ENCODE measurements at regions not wholly inside any gene's neighbourhood (a gene's known extent, or its start where the extent isn't known, plus 50 kb on each side); places are given as distances from the start of the nearest gene placed in this dataset.
"Not testable (repeated sequence)": the region's sequence is repeated elsewhere in the genome, so short reads cannot be mapped to it uniquely, and the experiment has no call there.

DNA sequence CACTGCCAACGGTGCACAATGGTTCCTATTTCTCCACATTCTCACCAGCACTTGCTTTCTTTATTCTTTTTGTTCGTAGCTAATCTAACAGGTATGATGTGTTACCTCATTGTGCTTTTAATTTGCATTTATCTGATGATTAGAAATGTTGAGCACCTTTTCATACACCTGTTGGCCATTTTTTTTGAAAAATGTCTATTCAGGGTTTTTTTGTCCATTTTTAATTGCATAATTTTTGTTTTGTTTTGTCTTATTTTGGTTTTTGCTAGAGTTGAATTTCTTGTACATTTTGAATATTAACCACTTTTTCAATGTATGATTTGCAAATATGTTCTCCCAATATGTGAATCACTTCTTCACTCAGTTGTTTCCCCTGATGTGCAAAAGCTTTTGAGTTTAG lies 150.6 kb downstream of the TENT5A start:
- H3K9ac ChIP-seq (ENCODE audit: low read length in 2 of 2): no peak overlapping the region
- no peaks in the 10 kb centered on the region for H3K27me3 ChIP-seq (ENCODE audit: control insufficient read depth in 1 of 2, insufficient read depth in 2 of 2, low read length in 2 of 2)
- H3K9me3 ChIP-seq (ENCODE audit: control insufficient read depth in 2 of 2, low read length in 2 of 2): no peaks in the 10 kb centered on the region

DNA sequence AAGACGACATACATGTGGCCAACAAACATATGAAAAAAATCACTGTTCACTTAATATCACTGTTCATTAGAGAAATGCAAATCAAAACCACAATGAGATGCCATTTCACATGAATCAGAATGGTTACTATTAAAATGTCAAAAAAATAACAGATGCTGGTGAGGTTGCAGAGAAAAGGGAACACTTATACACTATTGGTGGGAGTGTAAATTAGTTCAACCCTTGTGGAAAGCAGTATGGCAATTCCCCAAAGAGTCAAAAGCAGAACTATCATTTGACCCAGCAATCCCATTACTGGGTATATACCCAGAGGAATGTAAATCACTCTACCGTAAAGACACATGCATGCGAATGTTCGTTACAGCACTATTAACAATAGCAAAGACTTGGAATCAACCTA lies 152.0 kb downstream of the TENT5A start:
- H3K36me3 ChIP-seq (ENCODE audit: control insufficient read depth in 2 of 2, insufficient read depth in 2 of 2, low read length in 2 of 2); H3K4me3 ChIP-seq (ENCODE audit: low read length in 2 of 2); H3K27me3 ChIP-seq (ENCODE audit: control insufficient read depth in 1 of 2, insufficient read depth in 2 of 2, low read length in 2 of 2); H3K9ac ChIP-seq (ENCODE audit: low read length in 2 of 2); H3K4me1 ChIP-seq (ENCODE audit: control insufficient read depth, insufficient read depth, low read length); H3K27ac ChIP-seq (ENCODE audit: low read length); H3K9me3 ChIP-seq (ENCODE audit: control insufficient read depth in 2 of 2, low read length in 2 of 2): not testable (repeated sequence)

More for the DNA sequence above, 150.6 kb downstream of the TENT5A start:
- H3K36me3 ChIP-seq (ENCODE audit: control insufficient read depth in 2 of 2, insufficient read depth in 2 of 2, low read length in 2 of 2): no peaks in the 10 kb centered on the region
- H3K27ac ChIP-seq (ENCODE audit: low read length): no peak overlapping the region
- H3K4me1 ChIP-seq (ENCODE audit: control insufficient read depth, insufficient read depth, low read length): no peaks in the 10 kb centered on the region
- no peak overlapping the region for H3K4me3 ChIP-seq (ENCODE audit: low read length in 2 of 2)

GRCh38 chr6:81594501-81594900 lies 158.0 kb downstream of the TENT5A start:
- Histone ChIP-seq H3K36me3 (ENCODE audit: control insufficient read depth in 2 of 2, insufficient read depth in 2 of 2, low read length in 2 of 2) (no peaks in the 10 kb centered on the region), H3K9me3 (ENCODE audit: control insufficient read depth in 2 of 2, low read length in 2 of 2) (no peaks in the 10 kb centered on the region), H3K4me3 (ENCODE audit: low read length in 2 of 2) (no peak overlapping the region), H3K27me3 (ENCODE audit: control insufficient read depth in 1 of 2, insufficient read depth in 2 of 2, low read length in 2 of 2) (no peaks in the 10 kb centered on the region), H3K9ac (ENCODE audit: low read length in 2 of 2) (no peak overlapping the region), H3K4me1 (ENCODE audit: control insufficient read depth, insufficient read depth, low read length) (no peaks in the 10 kb centered on the region), H3K27ac (ENCODE audit: low read length) (no peak overlapping the region)

DNA sequence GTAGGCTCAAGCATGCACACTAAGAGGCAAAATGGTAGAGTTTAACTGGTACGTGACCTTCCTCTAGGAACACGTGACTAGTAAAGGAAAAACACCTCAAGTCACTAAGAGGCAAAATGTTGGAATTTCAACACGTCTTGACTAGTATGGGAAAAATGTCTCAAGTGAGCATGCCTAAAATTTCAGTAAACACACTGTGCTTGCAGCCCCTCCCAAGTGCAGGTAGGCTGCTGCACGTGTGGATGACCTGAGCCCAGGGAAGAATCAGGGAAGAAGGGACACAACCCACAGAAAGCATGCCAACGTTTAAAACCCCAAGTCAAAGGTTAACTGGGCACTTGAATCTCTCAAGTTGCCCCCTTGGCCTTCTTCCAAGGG lies 162.2 kb downstream of the TENT5A start:
- no peak overlapping the region for H3K9ac ChIP-seq (ENCODE audit: low read length in 2 of 2)
- H3K27me3 ChIP-seq (ENCODE audit: control insufficient read depth in 1 of 2, insufficient read depth in 2 of 2, low read length in 2 of 2): no peaks in the 10 kb centered on the region
- no peaks in the 10 kb centered on the region for H3K36me3 ChIP-seq (ENCODE audit: control insufficient read depth in 2 of 2, insufficient read depth in 2 of 2, low read length in 2 of 2)
- H3K4me1 ChIP-seq (ENCODE audit: control insufficient read depth, insufficient read depth, low read length): no peaks in the 10 kb centered on the region
- H3K27ac ChIP-seq (ENCODE audit: low read length): no peak overlapping the region
- no peak overlapping the region for H3K4me3 ChIP-seq (ENCODE audit: low read length in 2 of 2)
- H3K9me3 ChIP-seq (ENCODE audit: control insufficient read depth in 2 of 2, low read length in 2 of 2): no peaks in the 10 kb centered on the region

- H3K4me1 ChIP-seq (ENCODE audit: control insufficient read depth, insufficient read depth, low read length): no peaks in the 10 kb centered on the region
- H3K9ac ChIP-seq (ENCODE audit: low read length in 2 of 2): no peak overlapping the region
- H3K36me3 ChIP-seq (ENCODE audit: control insufficient read depth in 2 of 2, insufficient read depth in 2 of 2, low read length in 2 of 2): no peaks in the 10 kb centered on the region
- no peaks in the 10 kb centered on the region for H3K9me3 ChIP-seq (ENCODE audit: control insufficient read depth in 2 of 2, low read length in 2 of 2)
- H3K27me3 ChIP-seq (ENCODE audit: control insufficient read depth in 1 of 2, insufficient read depth in 2 of 2, low read length in 2 of 2): no peaks in the 10 kb centered on the region
- no peak overlapping the region for H3K27ac ChIP-seq (ENCODE audit: low read length)
- no peak overlapping the region for H3K4me3 ChIP-seq (ENCODE audit: low read length in 2 of 2)
These were observed 162.8 kb downstream of the TENT5A start for GRCh38 chr6:81589465-81590313.

- H3K27me3 ChIP-seq (ENCODE audit: control insufficient read depth in 1 of 2, insufficient read depth in 2 of 2, low read length in 2 of 2); H3K4me3 ChIP-seq (ENCODE audit: low read length in 2 of 2); H3K36me3 ChIP-seq (ENCODE audit: control insufficient read depth in 2 of 2, insufficient read depth in 2 of 2, low read length in 2 of 2); H3K9ac ChIP-seq (ENCODE audit: low read length in 2 of 2); H3K4me1 ChIP-seq (ENCODE audit: control insufficient read depth, insufficient read depth, low read length); H3K9me3 ChIP-seq (ENCODE audit: control insufficient read depth in 2 of 2, low read length in 2 of 2); H3K27ac ChIP-seq (ENCODE audit: low read length): not testable (repeated sequence)
These were observed 166.8 kb downstream of the TENT5A start for GRCh38 chr6:81585686-81586085.

GRCh38 chr6:81584156-81584555 lies 168.3 kb downstream of the TENT5A start:
- H3K9ac ChIP-seq (ENCODE audit: low read length in 2 of 2); H3K4me3 ChIP-seq (ENCODE audit: low read length in 2 of 2); H3K9me3 ChIP-seq (ENCODE audit: control insufficient read depth in 2 of 2, low read length in 2 of 2); H3K27me3 ChIP-seq (ENCODE audit: control insufficient read depth in 1 of 2, insufficient read depth in 2 of 2, low read length in 2 of 2); H3K4me1 ChIP-seq (ENCODE audit: control insufficient read depth, insufficient read depth, low read length); H3K36me3 ChIP-seq (ENCODE audit: control insufficient read depth in 2 of 2, insufficient read depth in 2 of 2, low read length in 2 of 2); H3K27ac ChIP-seq (ENCODE audit: low read length): not testable (repeated sequence)

DNA sequence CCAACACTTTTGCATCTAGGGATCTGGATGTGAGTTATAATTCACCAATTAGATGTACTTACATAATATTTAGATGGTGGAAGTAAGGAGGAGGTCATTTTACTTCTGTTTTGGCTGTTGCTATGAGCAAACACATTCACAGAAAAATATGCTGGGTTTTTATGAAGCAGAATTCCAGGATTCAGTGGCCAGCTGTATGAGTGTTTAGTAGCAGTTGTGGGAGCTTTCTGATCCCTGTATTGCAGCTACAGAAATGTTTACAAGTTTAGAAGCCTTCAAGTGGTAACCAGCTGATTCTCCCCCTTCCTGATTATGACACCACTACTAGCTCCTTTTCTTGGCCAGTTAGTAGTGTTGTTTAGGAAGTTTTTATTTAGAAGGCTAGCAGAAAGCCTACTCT lies 177.0 kb downstream of the TENT5A start:
- Histone ChIP-seq H3K36me3 (ENCODE audit: control insufficient read depth in 2 of 2, insufficient read depth in 2 of 2, low read length in 2 of 2) (no peaks in the 10 kb centered on the region), H3K27ac (ENCODE audit: low read length) (no peak overlapping the region), H3K4me1 (ENCODE audit: control insufficient read depth, insufficient read depth, low read length) (no peaks in the 10 kb centered on the region), H3K9me3 (ENCODE audit: control insufficient read depth in 2 of 2, low read length in 2 of 2) (no peaks in the 10 kb centered on the region), H3K4me3 (ENCODE audit: low read length in 2 of 2) (no peak overlapping the region), H3K9ac (ENCODE audit: low read length in 2 of 2) (no peak overlapping the region), H3K27me3 (ENCODE audit: control insufficient read depth in 1 of 2, insufficient read depth in 2 of 2, low read length in 2 of 2) (no peaks in the 10 kb centered on the region)

- no peaks in the 10 kb centered on the region for H3K36me3 ChIP-seq (ENCODE audit: control insufficient read depth in 2 of 2, insufficient read depth in 2 of 2, low read length in 2 of 2)
- no peaks in the 10 kb centered on the region for H3K9me3 ChIP-seq (ENCODE audit: control insufficient read depth in 2 of 2, low read length in 2 of 2)
- no peaks in the 10 kb centered on the region for H3K27me3 ChIP-seq (ENCODE audit: control insufficient read depth in 1 of 2, insufficient read depth in 2 of 2, low read length in 2 of 2)
- H3K4me1 ChIP-seq (ENCODE audit: control insufficient read depth, insufficient read depth, low read length): no peaks in the 10 kb centered on the region
- peak overlapping the region; percentile 2 for H3K27ac ChIP-seq (ENCODE audit: low read length)
- H3K4me3 ChIP-seq (ENCODE audit: low read length in 2 of 2): no peak overlapping the region
- no peak overlapping the region for H3K9ac ChIP-seq (ENCODE audit: low read length in 2 of 2)
These were observed 180.5 kb downstream of the TENT5A start for GRCh38 chr6:81572020-81572419.

GRCh38 chr6:81570681-81571080 lies 181.8 kb downstream of the TENT5A start:
- Histone ChIP-seq H3K4me3 (ENCODE audit: low read length in 2 of 2) (no peak overlapping the region), H3K27me3 (ENCODE audit: control insufficient read depth in 1 of 2, insufficient read depth in 2 of 2, low read length in 2 of 2) (no peaks in the 10 kb centered on the region), H3K9me3 (ENCODE audit: control insufficient read depth in 2 of 2, low read length in 2 of 2) (no peaks in the 10 kb centered on the region), H3K9ac (ENCODE audit: low read length in 2 of 2) (no peak overlapping the region), H3K27ac (ENCODE audit: low read length) (no peak overlapping the region), H3K4me1 (ENCODE audit: control insufficient read depth, insufficient read depth, low read length) (no peaks in the 10 kb centered on the region), H3K36me3 (ENCODE audit: control insufficient read depth in 2 of 2, insufficient read depth in 2 of 2, low read length in 2 of 2) (no peaks in the 10 kb centered on the region)

GRCh38 chr6:81568973-81569372 lies 183.5 kb downstream of the TENT5A start:
- Histone ChIP-seq H3K9me3 (ENCODE audit: control insufficient read depth in 2 of 2, low read length in 2 of 2) (no peaks in the 10 kb centered on the region), H3K4me1 (ENCODE audit: control insufficient read depth, insufficient read depth, low read length) (no peaks in the 10 kb centered on the region), H3K9ac (ENCODE audit: low read length in 2 of 2) (no peak overlapping the region), H3K36me3 (ENCODE audit: control insufficient read depth in 2 of 2, insufficient read depth in 2 of 2, low read length in 2 of 2) (no peaks in the 10 kb centered on the region), H3K27ac (ENCODE audit: low read length) (no peak overlapping the region), H3K27me3 (ENCODE audit: control insufficient read depth in 1 of 2, insufficient read depth in 2 of 2, low read length in 2 of 2) (no peaks in the 10 kb centered on the region), H3K4me3 (ENCODE audit: low read length in 2 of 2) (no peak overlapping the region)
